ENCODE measurements at regions not wholly inside any gene's neighbourhood (a gene's known extent, or its start where the extent isn't known, plus 50 kb on each side); places are given as distances from the start of the nearest gene placed in this dataset.

DNA sequence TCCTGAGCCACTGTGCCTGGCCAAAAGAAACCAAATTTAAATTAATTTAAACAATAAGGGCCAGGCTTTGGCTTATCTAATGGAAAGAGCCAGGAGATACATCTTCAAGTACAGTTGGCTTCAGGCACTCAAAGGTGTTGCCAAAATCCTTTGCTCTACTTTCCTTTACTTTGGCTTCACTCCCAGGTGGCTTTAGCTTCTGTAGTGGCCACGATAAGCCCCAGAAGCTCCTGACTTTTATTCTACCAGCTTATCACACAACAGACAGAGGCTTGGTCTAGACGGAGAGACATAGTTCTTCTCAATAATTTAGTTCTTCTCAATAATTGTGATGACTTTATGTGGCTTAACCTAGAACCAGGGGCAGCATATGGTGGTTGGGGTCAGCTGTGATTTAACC, 211.2 kb upstream of the LNX1 start:
- no peaks in the 10 kb centered on the region for H3K36me3 ChIP-seq
- H3K4me3 ChIP-seq, result no peak overlapping the region
- no peak overlapping the region for H3K27ac ChIP-seq
- intact Hi-C loops (cut with DNase I), result no loop called here
- DNase-seq (ENCODE audit: extremely low spot score in 2 of 2), result no peak
- H3K27me3 ChIP-seq, result no peaks in the 10 kb centered on the region
- TF ChIP-seq CTCF (IDR thresholded peaks at IDR 0.05), result no peak
- no peak for TF ChIP-seq POLR2A (IDR thresholded peaks at IDR 0.05)
- TF ChIP-seq POLR2AphosphoS5 (IDR thresholded peaks at IDR 0.05; ENCODE audit: insufficient read depth in 1 of 2, low read depth in 1 of 2), result no peak
- H3K4me1 ChIP-seq, result no peaks in the 10 kb centered on the region
- no peaks in the 10 kb centered on the region for H3K9me3 ChIP-seq

- Histone ChIP-seq H3K27me3 (no peaks in the 10 kb centered on the region), H3K27ac (no peak overlapping the region), H3K4me3 (no peak overlapping the region), H3K4me1 (no peaks in the 10 kb centered on the region), H3K36me3 (no peaks in the 10 kb centered on the region), H3K9me3 (no peaks in the 10 kb centered on the region)
- TF ChIP-seq POLR2A (IDR thresholded peaks at IDR 0.05) (no peak), POLR2AphosphoS5 (IDR thresholded peaks at IDR 0.05; ENCODE audit: insufficient read depth in 1 of 2, low read depth in 1 of 2) (no peak), CTCF (IDR thresholded peaks at IDR 0.05) (no peak)
- intact Hi-C loops (cut with DNase I), result no loop called here
- DNase-seq (ENCODE audit: extremely low spot score in 2 of 2), result no peak
These were observed 210.1 kb upstream of the LNX1 start for GRCh38 chr4:53801373-53801772.

DNA sequence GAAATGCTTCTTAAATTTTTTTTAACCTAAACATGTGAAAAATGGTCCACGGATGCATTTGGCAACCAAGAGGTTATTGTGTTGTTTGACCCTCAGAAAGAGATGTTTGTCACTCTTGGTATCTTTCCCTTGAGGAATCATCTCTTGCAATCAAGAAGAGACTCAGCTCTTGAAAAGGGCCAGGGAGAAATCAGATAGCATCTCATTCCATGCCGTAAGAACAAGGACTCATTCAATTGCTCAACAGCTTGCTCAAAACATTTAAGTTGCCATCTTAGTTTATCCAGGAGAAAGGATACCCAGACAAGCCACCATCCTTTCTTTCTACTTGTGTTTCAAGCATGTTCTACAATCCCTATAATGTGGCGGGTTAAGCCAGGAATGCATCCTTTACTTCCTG, 209.5 kb upstream of the LNX1 start:
- no peaks in the 10 kb centered on the region for H3K27me3 ChIP-seq
- H3K27ac ChIP-seq, result no peak overlapping the region
- intact Hi-C loops (cut with DNase I), result no loop called here
- no peak overlapping the region for H3K4me3 ChIP-seq
- no peaks in the 10 kb centered on the region for H3K36me3 ChIP-seq
- TF ChIP-seq CTCF (IDR thresholded peaks at IDR 0.05) (no peak), POLR2A (IDR thresholded peaks at IDR 0.05) (no peak), POLR2AphosphoS5 (IDR thresholded peaks at IDR 0.05; ENCODE audit: insufficient read depth in 1 of 2, low read depth in 1 of 2) (no peak)
- peak in 1 of 2 donors; percentile 25 for DNase-seq (ENCODE audit: extremely low spot score in 2 of 2)
- no peaks in the 10 kb centered on the region for H3K9me3 ChIP-seq
- no peaks in the 10 kb centered on the region for H3K4me1 ChIP-seq

- no peak overlapping the region for H3K4me3 ChIP-seq
- no peaks in the 10 kb centered on the region for H3K27me3 ChIP-seq
- no peak overlapping the region for H3K27ac ChIP-seq
- TF ChIP-seq POLR2A (IDR thresholded peaks at IDR 0.05) (no peak), CTCF (IDR thresholded peaks at IDR 0.05) (no peak), POLR2AphosphoS5 (IDR thresholded peaks at IDR 0.05; ENCODE audit: insufficient read depth in 1 of 2, low read depth in 1 of 2) (no peak)
- H3K36me3 ChIP-seq, result no peaks in the 10 kb centered on the region
- intact Hi-C loops (cut with DNase I), result no loop called here
- no peak for DNase-seq (ENCODE audit: extremely low spot score in 2 of 2)
- no peaks in the 10 kb centered on the region for H3K9me3 ChIP-seq
- no peaks in the 10 kb centered on the region for H3K4me1 ChIP-seq
These were observed 201.8 kb upstream of the LNX1 start for GRCh38 chr4:53793096-53793495.

- DNase-seq (ENCODE audit: extremely low spot score in 2 of 2), result no peak
- Histone ChIP-seq H3K9me3 (no peaks in the 10 kb centered on the region), H3K36me3 (no peaks in the 10 kb centered on the region), H3K4me3 (no peak overlapping the region), H3K4me1 (peaks cover 10% of the 10 kb centered on the region), H3K27me3 (no peaks in the 10 kb centered on the region), H3K27ac (no peak overlapping the region)
- intact Hi-C loops (cut with DNase I), result no loop called here
- TF ChIP-seq CTCF (IDR thresholded peaks at IDR 0.05) (no peak), POLR2AphosphoS5 (IDR thresholded peaks at IDR 0.05; ENCODE audit: insufficient read depth in 1 of 2, low read depth in 1 of 2) (no peak), POLR2A (IDR thresholded peaks at IDR 0.05) (no peak)
These were observed 199.0 kb upstream of the LNX1 start for GRCh38 chr4:53790286-53790685.
